Hematopoietic multipotent progenitor cell treated with erythropoietin and hydrocortisone succinate and interleukin-3 and kit ligand, for 8 days (in vitro differentiated cells): ENCODE measurements at regions not wholly inside any gene's neighbourhood (a gene's known extent, or its start where the extent isn't known, plus 50 kb on each side); places are given as distances from the start of the nearest gene placed in this dataset.

Source experiments
- DNase-seq: peaks from one replicate; pipeline ENCODE4 v3.0.0-alpha.2; 2015

DNA sequence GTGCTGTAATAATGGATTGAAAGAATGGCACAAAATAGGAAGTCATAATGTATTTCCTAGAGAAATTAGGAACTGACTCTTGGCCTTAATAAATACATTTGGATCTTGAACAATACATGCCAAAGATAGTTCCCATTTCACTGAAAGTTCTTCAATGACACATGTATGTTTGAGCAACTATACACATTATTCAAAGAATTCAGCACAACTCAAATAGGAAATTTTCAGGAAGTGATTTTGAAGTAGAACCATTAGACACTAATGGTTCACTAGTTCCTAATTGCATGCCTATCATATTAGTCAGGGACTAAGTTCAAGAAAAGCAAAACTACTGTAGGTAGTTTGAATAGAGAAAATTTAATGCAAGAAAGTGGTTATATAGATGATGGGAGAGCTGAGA, 404.7 kb downstream of the LMO4 start:
- DNase-seq, result no peak

GRCh38 chr1:87735750-87736149, 407.1 kb downstream of the LMO4 start:
- DNase-seq, result no peak

- DNase-seq, result no peak
Measured at GRCh38 chr1:87739141-87739540, 410.5 kb downstream of the LMO4 start.

DNA sequence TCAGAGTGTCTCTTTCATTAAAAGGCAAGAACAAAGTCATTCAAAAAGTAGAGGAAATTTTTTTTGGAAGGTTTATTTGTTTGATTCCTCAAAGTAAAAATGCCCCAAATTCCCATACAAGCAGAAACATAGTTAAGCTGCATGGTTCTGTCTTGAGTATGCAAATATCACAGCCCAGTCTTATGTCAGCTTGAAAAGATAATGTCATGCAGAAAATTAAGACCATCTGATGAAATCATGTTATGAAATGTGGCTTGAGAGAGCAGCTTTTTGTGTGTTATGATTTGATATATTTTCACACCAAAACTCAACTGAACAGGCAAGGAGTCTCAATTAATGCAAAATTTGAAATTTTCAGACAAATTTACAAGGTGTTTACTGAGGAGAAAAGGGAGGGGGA, 411.0 kb downstream of the LMO4 start:
- DNase-seq, result no peak

DNA sequence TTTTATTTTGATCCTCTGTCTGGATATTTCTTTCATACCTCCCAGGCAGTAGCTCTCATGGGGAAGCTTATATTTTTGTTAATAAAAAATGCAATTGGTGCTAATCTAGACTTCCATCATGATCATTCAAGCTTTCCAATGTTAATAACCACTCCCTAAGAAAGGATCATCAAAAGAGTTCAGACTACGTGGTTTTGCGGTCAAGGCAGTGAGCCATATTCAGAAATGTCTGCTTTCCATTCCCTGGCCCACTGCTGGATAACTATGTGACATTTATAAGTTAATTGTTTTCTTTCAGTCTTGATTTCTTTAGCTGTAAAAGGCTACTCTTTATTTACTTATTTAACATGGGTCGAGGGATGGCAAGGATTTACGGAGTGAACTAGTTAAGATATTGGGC, 414.6 kb downstream of the LMO4 start:
- DNase-seq, result no peak

DNA sequence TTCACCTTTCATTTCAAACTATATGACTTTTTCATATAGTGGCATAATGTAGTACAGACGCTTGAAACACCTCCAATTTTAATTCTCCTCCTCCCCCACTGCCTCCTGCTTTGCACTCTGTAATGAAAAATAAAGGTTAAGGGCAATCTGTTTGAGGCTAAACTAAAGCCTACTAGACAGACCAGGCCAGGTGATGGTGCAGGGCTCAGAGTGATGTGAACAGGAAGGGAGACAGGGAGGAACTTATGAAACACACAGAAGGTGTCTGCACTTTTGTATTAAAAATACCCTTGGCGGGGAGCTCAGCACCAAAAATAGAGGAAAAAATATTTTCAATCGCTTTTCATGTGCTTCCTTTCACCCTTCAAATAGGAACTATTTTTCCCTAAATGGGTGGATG, 415.4 kb downstream of the LMO4 start:
- DNase-seq, result no peak

- DNase-seq, result no peak
Measured at GRCh38 chr1:87744763-87745162, 416.1 kb downstream of the LMO4 start.

DNA sequence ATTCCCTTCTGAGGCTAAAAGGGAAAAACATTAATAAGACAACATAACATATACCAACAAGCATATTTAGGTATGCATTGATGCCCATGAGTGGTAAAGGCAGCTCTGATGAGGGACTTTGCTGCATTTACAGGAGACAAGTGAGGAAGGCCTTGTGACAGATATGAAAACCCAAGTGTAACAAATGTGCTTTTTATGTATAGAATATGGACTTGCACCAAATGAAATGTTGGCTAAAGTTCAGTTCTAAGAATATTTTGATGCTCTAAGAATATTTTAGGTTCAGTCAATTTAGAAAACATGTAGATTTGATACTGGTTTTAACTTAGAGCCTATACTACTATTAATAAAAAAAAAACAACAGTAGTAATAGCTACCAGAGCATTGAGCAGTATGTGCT, 424.7 kb downstream of the LMO4 start:
- peak; percentile 24 for DNase-seq

DNA sequence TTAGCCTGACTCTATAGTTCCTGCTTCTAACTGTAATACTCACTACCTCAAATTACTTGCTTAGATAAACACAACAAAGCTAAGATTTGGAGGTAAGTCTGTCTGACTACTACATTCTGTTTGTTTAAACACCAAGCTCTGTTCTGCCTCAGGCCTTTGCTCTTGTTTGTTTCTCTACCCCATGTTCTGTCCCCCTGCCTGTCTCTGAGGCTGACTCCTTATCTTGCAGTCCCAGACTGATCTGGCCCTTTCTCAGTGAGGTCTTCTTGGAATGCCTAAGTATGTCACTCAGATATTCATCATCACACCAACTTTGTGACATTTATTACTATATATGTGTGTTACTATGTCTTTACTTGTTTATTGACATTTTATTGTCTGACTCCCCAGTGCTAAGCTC, 425.5 kb downstream of the LMO4 start:
- peak; percentile 98 for DNase-seq

DNA sequence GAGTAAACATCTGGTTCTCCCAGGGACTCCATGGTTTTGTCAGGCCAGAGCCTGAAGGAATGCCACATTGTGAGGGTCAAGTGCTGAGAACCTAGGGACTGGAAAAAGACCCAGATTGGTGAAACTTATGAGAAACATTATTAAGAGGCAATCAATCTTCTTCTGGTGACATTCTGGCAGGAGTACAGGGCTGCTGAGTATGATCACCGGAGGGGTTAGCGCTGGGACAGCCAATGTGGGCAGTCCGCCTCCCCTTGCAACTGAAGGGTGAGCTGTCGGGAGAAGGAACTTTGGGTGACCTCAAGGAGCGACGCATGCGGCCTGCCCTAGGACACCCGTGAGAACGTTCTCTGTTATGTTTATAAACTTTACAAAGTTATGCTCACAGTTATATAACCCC, 429.0 kb downstream of the LMO4 start:
- no peak for DNase-seq

DNA sequence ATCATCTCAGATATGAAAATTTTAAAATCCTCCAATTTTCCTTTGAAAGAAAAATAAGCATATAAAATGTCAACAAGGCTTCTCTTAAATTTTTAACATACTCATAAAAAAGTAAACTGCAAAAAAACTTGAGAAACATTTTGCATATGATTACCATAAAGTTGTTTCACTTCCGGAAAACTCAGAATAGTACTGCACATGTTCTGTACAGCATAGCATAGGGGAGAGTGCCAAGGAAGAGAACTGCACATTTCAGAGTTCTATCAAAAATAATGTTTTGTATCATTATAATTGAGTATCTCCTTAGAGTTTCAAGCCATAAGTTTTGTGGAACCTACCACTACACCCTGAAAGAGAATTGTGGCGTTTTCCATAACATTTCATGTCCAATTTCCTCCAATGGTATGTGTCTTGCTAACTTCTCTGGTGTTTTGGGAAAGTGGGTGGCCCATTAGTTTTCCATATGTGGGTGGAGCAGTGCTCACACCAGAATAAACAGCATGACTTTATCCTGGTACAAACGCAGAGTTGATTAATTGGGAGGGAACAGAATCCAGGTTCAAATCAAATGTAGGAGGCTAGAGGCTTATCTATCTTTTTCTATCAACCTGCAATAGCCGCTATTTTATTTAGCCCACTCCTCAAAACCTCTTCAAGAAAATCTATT, 430.9 kb downstream of the LMO4 start:
- DNase-seq, result no peak

GRCh38 chr1:87760155-87760554, 431.5 kb downstream of the LMO4 start:
- DNase-seq, result no peak

DNA sequence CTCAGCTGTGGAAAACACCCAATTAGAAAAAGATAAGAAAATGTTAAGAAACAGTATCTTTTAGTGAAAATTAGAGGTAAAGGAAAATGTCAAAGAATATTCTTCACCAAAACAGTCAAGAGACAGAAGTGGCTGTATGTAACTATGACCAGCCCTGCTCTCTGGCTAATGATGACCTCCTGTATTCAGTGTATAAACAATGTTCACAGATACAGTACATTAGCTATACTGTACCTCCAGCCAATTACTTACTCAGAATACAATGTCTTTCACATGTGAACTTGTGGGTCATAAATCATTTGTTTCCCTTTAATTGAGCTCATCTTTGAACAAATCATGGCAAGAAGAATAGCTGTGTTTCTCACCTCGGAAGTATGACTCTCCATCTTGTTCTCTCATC, 432.0 kb downstream of the LMO4 start:
- DNase-seq, result no peak

DNA sequence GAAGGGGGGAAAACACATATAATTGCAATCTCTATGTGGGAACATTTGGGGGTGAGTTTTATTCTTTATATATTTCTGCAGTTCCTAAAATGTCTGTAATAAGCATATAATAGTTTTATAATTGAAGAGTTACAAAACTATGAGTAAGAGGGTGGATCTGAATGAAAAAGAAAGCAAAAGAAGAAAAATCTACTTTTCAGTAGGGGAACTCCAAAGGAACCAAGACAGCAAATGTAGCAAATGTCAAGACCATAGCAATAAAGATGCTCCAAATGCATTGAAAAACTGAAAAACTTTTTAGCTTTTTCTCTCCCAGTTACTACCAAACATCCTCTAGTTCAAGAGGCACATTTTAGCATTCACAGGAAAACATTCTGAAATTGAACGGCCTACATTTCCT, 434.8 kb downstream of the LMO4 start:
- DNase-seq, result no peak

GRCh38 chr1:87765057-87765680, 436.5 kb downstream of the LMO4 start:
- no peak for DNase-seq

DNA sequence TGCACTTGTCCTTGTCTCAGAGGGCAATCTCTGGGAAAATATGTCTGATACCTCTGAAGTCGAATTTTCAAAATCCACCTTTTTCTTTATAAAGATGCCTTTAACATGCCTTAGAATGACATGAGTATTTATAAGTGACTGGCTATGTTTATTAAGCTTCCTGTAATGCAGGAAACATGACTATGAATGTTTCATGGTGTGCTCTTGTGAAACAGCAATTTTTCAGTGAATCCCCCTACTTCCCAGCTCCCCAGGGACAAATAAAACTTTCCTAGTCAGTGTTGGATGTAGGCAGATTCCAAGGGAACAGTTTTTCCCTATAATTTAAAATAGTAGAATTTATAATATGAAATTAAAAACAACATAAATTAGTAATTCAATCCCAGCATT, 437.0 kb downstream of the LMO4 start:
- DNase-seq, result no peak

GRCh38 chr1:87766737-87767136, 438.1 kb downstream of the LMO4 start:
- no peak for DNase-seq

- no peak for DNase-seq
Measured at GRCh38 chr1:87778896-87779295, 450.2 kb downstream of the LMO4 start.

- DNase-seq, result no peak
Measured at GRCh38 chr1:87781554-87781953, 452.9 kb downstream of the LMO4 start.

- DNase-seq, result no peak
Measured at GRCh38 chr1:87783315-87783714, 454.6 kb downstream of the LMO4 start.

- DNase-seq, result no peak
Measured at GRCh38 chr1:87785386-87785785, 456.7 kb downstream of the LMO4 start.

- no peak for DNase-seq
Measured at GRCh38 chr1:87786229-87786628, 457.5 kb downstream of the LMO4 start.

GRCh38 chr1:87786861-87787545, 458.3 kb downstream of the LMO4 start:
- DNase-seq, result peak; percentile 94

DNA sequence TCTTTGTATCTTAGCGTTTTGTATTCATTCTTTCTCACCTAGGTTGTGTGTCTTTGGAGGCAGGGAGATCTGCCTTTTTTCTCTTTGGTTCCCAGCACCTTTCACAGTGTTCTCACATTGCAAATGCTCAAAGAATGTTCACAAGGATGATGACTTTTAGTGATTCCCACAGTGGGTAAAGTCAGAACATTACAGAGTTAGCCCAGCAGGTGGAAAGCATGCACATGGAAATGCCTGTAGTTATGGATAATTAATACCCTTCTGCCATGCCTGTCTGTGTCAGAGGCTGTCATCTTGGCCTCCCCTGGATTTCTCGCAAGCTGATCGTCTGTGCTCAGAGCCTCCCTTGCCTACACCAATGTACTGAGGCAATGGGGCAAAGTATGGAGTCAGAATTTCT, 458.9 kb downstream of the LMO4 start:
- DNase-seq, result peak; percentile 43

DNA sequence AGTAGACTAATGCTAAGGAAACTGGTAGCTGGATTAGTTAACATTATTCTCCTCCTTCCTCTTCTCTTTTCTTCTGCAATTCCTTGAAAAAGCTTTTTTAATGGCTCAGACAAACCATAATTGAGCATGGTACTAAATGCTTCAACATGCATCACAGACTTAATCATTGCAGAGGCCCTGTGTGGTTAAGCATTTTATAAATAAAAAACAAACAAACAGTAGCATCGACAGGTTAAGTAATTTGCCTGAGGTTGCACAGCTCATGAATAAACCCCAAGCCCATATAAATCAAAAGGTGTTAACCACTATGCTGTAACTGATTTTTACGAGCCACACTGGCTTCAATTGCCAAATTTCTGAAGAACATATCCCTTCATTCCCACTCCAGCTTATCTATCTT, 462.1 kb downstream of the LMO4 start:
- DNase-seq, result no peak
